Activated CD8-positive, alpha-beta T cell treated with anti-CD3 and anti-CD28 coated beads for 36 hours (primary cell): ENCODE measurements at regions not wholly inside any gene's neighbourhood (a gene's known extent, or its start where the extent isn't known, plus 50 kb on each side); places are given as distances from the start of the nearest gene placed in this dataset.
"Not testable (repeated sequence)": the region's sequence is repeated elsewhere in the genome, so short reads cannot be mapped to it uniquely, and the experiment has no call there.

Experiments
- ATAC-seq: fragments of 200-7000 bp; cut with Tn5 transposase; one replicate; pipeline ENCODE4 v1.10.0; 2021; ENCODE audit warnings: mild to moderate bottlenecking, moderate library complexity
- CTCF ChIA-PET: fragments of 350-600 bp; sonication (Branson Sonifier 250); formaldehyde crosslinking; loops from one replicate; lab custom pipeline; 2021; ENCODE audit warnings: antibody characterized with exemption; lab: Charles Lee
- POLR2A ChIA-PET: fragments of 350-600 bp; sonication (Branson Sonifier 250); formaldehyde crosslinking; loops from one replicate; lab custom pipeline; 2021; ENCODE audit warnings: antibody characterized with exemption; lab: Charles Lee
- DNase-seq: peaks from one replicate; pipeline ENCODE4 v3.0.0-alpha.2; 2020
- H3K27ac Mint-ChIP-seq: one replicate; pipeline ENCODE4 v1.8.0; 2021; ENCODE audit warnings: mild to moderate bottlenecking, mixed read lengths
- H3K27me3 Mint-ChIP-seq: one replicate; pipeline ENCODE4 v1.8.0; 2021; ENCODE audit warnings: mixed read lengths
- H3K36me3 Mint-ChIP-seq: one replicate; pipeline ENCODE4 v1.8.0; 2021; ENCODE audit warnings: low read depth, mixed read lengths
- H3K4me1 Mint-ChIP-seq: one replicate; pipeline ENCODE4 v1.8.0; 2021; ENCODE audit warnings: low read depth, mixed read lengths
- H3K4me3 Mint-ChIP-seq: one replicate; pipeline ENCODE4 v1.8.0; 2021; ENCODE audit warnings: mild to moderate bottlenecking, moderate library complexity, mixed read lengths
- H3K9me3 Mint-ChIP-seq: one replicate; pipeline ENCODE4 v1.8.0; 2021; ENCODE audit warnings: mixed read lengths
- intact Hi-C: fragments of 100-400 bp; cut with micrococcal nuclease; formaldehyde crosslinking; loops from one replicate; pipeline ENCODE4 v1.10.0; 2022
- TF ChIP-seq, protein P1 (sequence below): fragments of 200-600 bp; IDR thresholded peaks from one replicate; pipeline ENCODE4 v1.8.0; 2022; ENCODE audit warnings: antibody characterized with exemption, mild to moderate bottlenecking

DNA sequence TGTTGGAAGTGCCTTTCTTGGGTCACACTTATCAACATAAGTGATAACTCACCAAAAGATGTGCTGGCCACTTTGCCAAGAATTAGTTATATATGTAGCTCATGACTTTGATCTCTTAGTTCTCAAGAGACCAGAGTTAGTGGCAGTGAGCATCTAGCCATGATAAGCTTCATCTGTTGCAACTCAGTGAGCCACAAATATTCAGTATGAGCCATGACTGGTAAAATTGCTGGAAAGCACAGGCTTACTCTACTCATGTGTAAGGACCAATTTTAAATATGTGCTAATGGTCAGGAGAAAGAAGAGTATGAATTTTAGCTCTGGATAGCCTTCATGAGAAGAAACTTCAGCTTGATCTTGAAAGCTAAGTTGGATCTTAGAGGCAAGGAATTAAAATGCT lies 59.4 kb upstream of the TLL1 start:
- H3K4me1 Mint-ChIP-seq = no peaks in the 10 kb centered on the region
- DNase-seq = no peak
- CTCF ChIA-PET = no interaction called here
- intact Hi-C loops = no loop called here
- H3K36me3 Mint-ChIP-seq = no peaks in the 10 kb centered on the region
- H3K4me3 Mint-ChIP-seq = no peak overlapping the region
- POLR2A ChIA-PET = no interaction called here
- no peak for ATAC-seq
- TF ChIP-seq, protein P1, sequence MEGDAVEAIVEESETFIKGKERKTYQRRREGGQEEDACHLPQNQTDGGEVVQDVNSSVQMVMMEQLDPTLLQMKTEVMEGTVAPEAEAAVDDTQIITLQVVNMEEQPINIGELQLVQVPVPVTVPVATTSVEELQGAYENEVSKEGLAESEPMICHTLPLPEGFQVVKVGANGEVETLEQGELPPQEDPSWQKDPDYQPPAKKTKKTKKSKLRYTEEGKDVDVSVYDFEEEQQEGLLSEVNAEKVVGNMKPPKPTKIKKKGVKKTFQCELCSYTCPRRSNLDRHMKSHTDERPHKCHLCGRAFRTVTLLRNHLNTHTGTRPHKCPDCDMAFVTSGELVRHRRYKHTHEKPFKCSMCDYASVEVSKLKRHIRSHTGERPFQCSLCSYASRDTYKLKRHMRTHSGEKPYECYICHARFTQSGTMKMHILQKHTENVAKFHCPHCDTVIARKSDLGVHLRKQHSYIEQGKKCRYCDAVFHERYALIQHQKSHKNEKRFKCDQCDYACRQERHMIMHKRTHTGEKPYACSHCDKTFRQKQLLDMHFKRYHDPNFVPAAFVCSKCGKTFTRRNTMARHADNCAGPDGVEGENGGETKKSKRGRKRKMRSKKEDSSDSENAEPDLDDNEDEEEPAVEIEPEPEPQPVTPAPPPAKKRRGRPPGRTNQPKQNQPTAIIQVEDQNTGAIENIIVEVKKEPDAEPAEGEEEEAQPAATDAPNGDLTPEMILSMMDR = no peak
- peaks cover 3% of the 10 kb centered on the region for H3K9me3 Mint-ChIP-seq
- no peaks in the 10 kb centered on the region for H3K27me3 Mint-ChIP-seq
- H3K27ac Mint-ChIP-seq = no peak overlapping the region

DNA sequence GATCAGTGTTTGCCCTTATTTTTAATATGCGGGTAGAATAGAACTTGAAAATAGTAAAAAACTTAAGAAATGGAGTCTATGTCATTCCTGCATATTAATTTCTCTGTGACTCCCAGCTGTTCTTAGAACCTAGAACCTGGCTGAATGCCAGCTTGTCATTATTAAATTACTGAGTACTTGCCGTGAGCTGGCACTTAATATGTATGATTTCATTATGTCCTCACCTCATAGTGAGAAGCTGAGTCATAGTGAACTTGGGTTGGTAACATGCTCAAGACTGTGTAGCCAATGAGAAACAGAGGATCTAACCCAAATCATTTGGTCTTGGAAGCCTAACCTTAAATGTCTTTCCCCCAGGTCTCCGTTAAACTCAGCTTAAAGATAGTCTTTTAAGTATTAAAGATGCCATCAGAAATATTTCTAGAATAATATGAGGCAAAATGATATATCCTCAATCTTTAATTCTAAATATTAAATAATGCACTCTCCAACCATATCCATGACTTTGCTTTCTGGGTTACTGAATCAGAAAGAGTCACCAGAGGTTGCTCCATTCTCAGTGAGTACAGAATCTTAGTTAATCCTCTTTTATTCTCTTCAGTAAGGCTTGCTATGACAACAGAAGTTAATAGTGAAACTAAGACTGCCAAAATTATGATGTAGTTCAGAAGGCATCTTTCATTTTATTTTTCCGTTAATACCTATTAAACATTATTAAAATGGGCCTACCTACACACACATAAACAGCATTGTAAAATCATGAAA lies 58.6 kb upstream of the TLL1 start:
- ATAC-seq (no peak), DNase-seq (no peak)
- Mint-ChIP-seq H3K36me3 (no peaks in the 10 kb centered on the region), H3K9me3 (peaks cover 3% of the 10 kb centered on the region), H3K4me1 (no peaks in the 10 kb centered on the region), H3K27me3 (no peaks in the 10 kb centered on the region), H3K27ac (no peak overlapping the region), H3K4me3 (no peak overlapping the region)
- CTCF ChIA-PET = no interaction called here
- TF ChIP-seq, protein P1 = no peak
- intact Hi-C loops = no loop called here
- POLR2A ChIA-PET = no interaction called here

DNA sequence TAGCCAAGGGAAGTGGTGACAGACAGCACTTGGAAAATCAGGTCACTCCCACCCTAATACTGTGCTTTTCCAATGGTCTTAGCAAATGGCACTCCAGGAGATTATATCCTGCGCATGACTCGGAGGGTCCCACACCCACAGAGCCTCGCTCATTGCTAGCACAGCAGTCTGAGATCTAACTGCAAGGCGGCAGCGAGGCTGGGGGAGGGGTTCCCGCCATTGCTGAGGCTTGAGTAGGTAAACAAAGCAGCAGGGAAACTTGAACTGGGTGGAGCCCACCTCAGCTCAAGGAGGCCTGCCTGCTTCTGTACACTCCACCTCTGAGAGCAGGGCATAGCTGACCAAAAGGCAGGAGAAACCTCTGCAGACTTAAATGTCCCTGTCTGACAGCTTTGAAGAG lies 53.9 kb upstream of the TLL1 start:
- intact Hi-C loops, DNase-seq, H3K9me3 Mint-ChIP-seq, H3K4me3 Mint-ChIP-seq, ATAC-seq, H3K36me3 Mint-ChIP-seq, POLR2A ChIA-PET, CTCF ChIA-PET, H3K27me3 Mint-ChIP-seq, H3K27ac Mint-ChIP-seq, H3K4me1 Mint-ChIP-seq: not testable (repeated sequence)
